A549 (cell line): ENCODE measurements at regions not wholly inside any gene's neighbourhood (a gene's known extent, or its start where the extent isn't known, plus 50 kb on each side); places are given as distances from the start of the nearest gene placed in this dataset.

Experiments
- ATAC-seq, 2 experiments: fragments of 200-7000 bp in 1 of 2; fragments of >200 bp in 1 of 2; cut with Nextera tagmentation in 1 of 2; cut with Tn5 transposase in 1 of 2; 3 replicates each; pipeline versions ENCODE4 v1.8.0 to v1.9.1; 2018 to 2020; ENCODE audit warnings: mild to moderate bottlenecking in 1 of 2, moderate library complexity in 1 of 2
- CTCF ChIA-PET: fragments of 300-600 bp; sonication (Branson Sonifier 250); formaldehyde crosslinking; extraction: SDS; loops from one replicate; lab custom pipeline; 2021; ENCODE audit warnings: antibody characterized with exemption, inconsistent platforms; lab: Yijun Ruan, JAX
- POLR2A ChIA-PET: fragments of 350-600 bp; formaldehyde crosslinking; extraction: SDS; loops from one replicate; lab custom pipeline; 2021; ENCODE audit warnings: antibody characterized with exemption, inconsistent platforms; lab: Yijun Ruan, JAX
- DNase-seq, 2 experiments: peaks; one replicate each; pipeline versions ENCODE4 v3.0.0 to v3.0.0-alpha.2; 2011 to 2016; ENCODE audit warnings: low read depth in 1 of 2, low spot score in 1 of 2
- FAIRE-seq: peaks from 2 replicates; lab custom pipeline; 2011; peaks lifted over from hg19 to GRCh38; lab: Jason Lieb, UNC
- H3K27ac ChIP-seq, 2 experiments: fragments of >200 bp; sonication (Bioruptor Twin); formaldehyde crosslinking; 3 replicates each; pipeline ENCODE4 v1.5.1; 2016 to 2017
- H3K4me1 ChIP-seq: fragments of >200 bp; sonication (Bioruptor Twin); formaldehyde crosslinking; 3 replicates; pipeline ENCODE4 v1.6.1; 2016
- H3K4me2 ChIP-seq: fragments of >200 bp; sonication (Bioruptor Twin); formaldehyde crosslinking; 3 replicates; pipeline ENCODE4 v1.6.1; 2016
- H3K4me3 ChIP-seq: fragments of >200 bp; sonication (Bioruptor Twin); formaldehyde crosslinking; 3 replicates; pipeline ENCODE4 v1.5.1; 2016
- H3K9me3 ChIP-seq: fragments of >200 bp; sonication (Bioruptor Twin); formaldehyde crosslinking; 3 replicates; pipeline ENCODE4 v1.6.1; 2016
- CBX8 ChIP-seq: fragments of 200-600 bp; sonication (generic); IDR thresholded peaks from 2 replicates; pipeline ENCODE4 v1.6.1; 2016
- CTCF ChIP-seq: fragments of >200 bp; sonication (Bioruptor Twin); formaldehyde crosslinking; IDR thresholded peaks from 3 replicates; pipeline ENCODE4 v1.5.1; 2016
- E2F6 ChIP-seq: IDR thresholded peaks from 2 replicates; pipeline ENCODE4 v1.6.1; 2012; ENCODE audit warnings: low read depth, borderline replicate concordance
- EHF ChIP-seq: fragments of 250-450 bp; sonication (Bioruptor Pico); IDR thresholded peaks from 2 replicates; pipeline ENCODE4 v1.5.0; 2020; ENCODE audit warnings: mild to moderate bottlenecking
- EHMT2 ChIP-seq: fragments of 200-600 bp; sonication (generic); IDR thresholded peaks from 2 replicates; pipeline ENCODE4 v1.6.1; 2016; ENCODE audit warnings: antibody characterized with exemption, low read depth, mild to moderate bottlenecking, moderate library complexity
- ELK1 ChIP-seq: fragments of 150-350 bp; IDR thresholded peaks from 2 replicates; pipeline ENCODE4 v1.6.1; 2014; ENCODE audit warnings: low read depth, mild to moderate bottlenecking, low read length
- EP300 ChIP-seq, 2 experiments: fragments of >200 bp; sonication (Bioruptor Twin); formaldehyde crosslinking; IDR thresholded peaks; 2 replicates in 1 of 2; 3 replicates in 1 of 2; pipeline ENCODE4 v1.6.1; 2016 to 2017
- ESRRA ChIP-seq: fragments of 150-350 bp; IDR thresholded peaks from 2 replicates; pipeline ENCODE4 v1.6.1; 2014; ENCODE audit warnings: mild to moderate bottlenecking, low read length, borderline replicate concordance
- FOSL2 ChIP-seq, 2 experiments: fragments of 450-650 bp in 1 of 2; fragments of >200 bp in 1 of 2; sonication (Bioruptor Twin) in 1 of 2; formaldehyde crosslinking; IDR thresholded peaks; 2 replicates each; pipeline versions ENCODE4 v1.5.0 to v1.6.1; 2016 to 2020; ENCODE audit warnings: mild to moderate bottlenecking in 1 of 2, moderate library complexity in 1 of 2
- FOXS1 ChIP-seq: fragments of 250-450 bp; sonication (Bioruptor Pico); IDR thresholded peaks from 2 replicates; pipeline ENCODE4 v1.5.0; 2020; ENCODE audit warnings: mild to moderate bottlenecking, moderate library complexity
- HOXB13 ChIP-seq: fragments of 250-450 bp; sonication (Bioruptor Pico); IDR thresholded peaks from 2 replicates; pipeline ENCODE4 v1.5.0; 2020; ENCODE audit warnings: low read depth, mild to moderate bottlenecking, moderate library complexity
- HOXB5 ChIP-seq: fragments of 250-450 bp; sonication (Bioruptor Pico); IDR thresholded peaks from 2 replicates; pipeline ENCODE4 v1.5.0; 2020; ENCODE audit warnings: mild to moderate bottlenecking, moderate library complexity
- JUN ChIP-seq, 2 experiments: fragments of >200 bp; sonication (Bioruptor Twin); formaldehyde crosslinking; IDR thresholded peaks; 2 replicates in 1 of 2; 3 replicates in 1 of 2; pipeline ENCODE4 v1.6.1; 2016 to 2017
- MAFK ChIP-seq: fragments of 450-650 bp; IDR thresholded peaks from 2 replicates; pipeline ENCODE4 v1.6.1; 2014; ENCODE audit not compliant: partially characterized antibody
- MYC ChIP-seq: IDR thresholded peaks from 2 replicates; pipeline ENCODE4 v1.6.1; 2012; ENCODE audit warnings: mild to moderate bottlenecking, inconsistent platforms, low read length, improper control_type of control experiment, borderline replicate concordance
- NR3C1 ChIP-seq: fragments of >200 bp; sonication (Bioruptor Twin); formaldehyde crosslinking; IDR thresholded peaks from 3 replicates; pipeline ENCODE4 v1.6.1; 2017
- PHF8 ChIP-seq: fragments of 200-600 bp; sonication (generic); IDR thresholded peaks from 2 replicates; pipeline ENCODE4 v1.6.1; 2016; ENCODE audit warnings: low read depth, mild to moderate bottlenecking, antibody characterized with exemption, moderate library complexity, borderline replicate concordance
- RAD21 ChIP-seq, 2 experiments: fragments of >200 bp in 1 of 2; sonication (Bioruptor Twin) in 1 of 2; formaldehyde crosslinking in 1 of 2; IDR thresholded peaks in 1 of 2; conservative IDR thresholded peaks in 1 of 2; 2 replicates in 1 of 2; 3 replicates in 1 of 2; pipeline ENCODE4 v1.6.1; 2012 to 2018; ENCODE audit warnings: inconsistent platforms in 1 of 2
- RARB ChIP-seq: fragments of 250-450 bp; sonication (Bioruptor Pico); IDR thresholded peaks from 2 replicates; pipeline ENCODE4 v1.8.0; 2021; ENCODE audit warnings: mild to moderate bottlenecking, moderate library complexity
- RCOR1 ChIP-seq: fragments of 150-350 bp; IDR thresholded peaks from 2 replicates; pipeline ENCODE4 v1.6.1; 2014; ENCODE audit warnings: antibody characterized with exemption, low read length, low read depth
- RNF2 ChIP-seq: fragments of 200-600 bp; sonication (generic); IDR thresholded peaks from 2 replicates; pipeline ENCODE4 v1.6.1; 2016; ENCODE audit warnings: low read depth, mild to moderate bottlenecking, antibody characterized with exemption, moderate library complexity, borderline replicate concordance
- ZFP36 ChIP-seq: fragments of 450-650 bp; IDR thresholded peaks from 2 replicates; pipeline ENCODE4 v1.6.1; 2014; ENCODE audit warnings: borderline replicate concordance; ENCODE audit not compliant: partially characterized antibody
- TF ChIP-seq, protein P1 (sequence below): IDR thresholded peaks from 2 replicates; pipeline ENCODE4 v1.6.1; 2012
- TF ChIP-seq, protein P2 (sequence below): fragments of >200 bp; sonication (Bioruptor Twin); formaldehyde crosslinking; IDR thresholded peaks from 2 replicates; pipeline ENCODE4 v1.6.1; 2016
- TF ChIP-seq, protein P3 (sequence below): fragments of 250-450 bp; sonication (Bioruptor Pico); IDR thresholded peaks from 2 replicates; pipeline ENCODE4 v1.5.0; 2021; ENCODE audit warnings: mild to moderate bottlenecking, moderate library complexity, borderline replicate concordance

- TF ChIP-seq, protein P1, sequence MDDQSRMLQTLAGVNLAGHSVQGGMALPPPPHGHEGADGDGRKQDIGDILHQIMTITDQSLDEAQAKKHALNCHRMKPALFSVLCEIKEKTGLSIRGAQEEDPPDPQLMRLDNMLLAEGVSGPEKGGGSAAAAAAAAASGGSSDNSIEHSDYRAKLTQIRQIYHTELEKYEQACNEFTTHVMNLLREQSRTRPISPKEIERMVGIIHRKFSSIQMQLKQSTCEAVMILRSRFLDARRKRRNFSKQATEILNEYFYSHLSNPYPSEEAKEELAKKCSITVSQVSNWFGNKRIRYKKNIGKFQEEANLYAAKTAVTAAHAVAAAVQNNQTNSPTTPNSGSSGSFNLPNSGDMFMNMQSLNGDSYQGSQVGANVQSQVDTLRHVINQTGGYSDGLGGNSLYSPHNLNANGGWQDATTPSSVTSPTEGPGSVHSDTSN, result no peak
- TF ChIP-seq ZFP36 (no peak), MAFK (no peak), MYC (no peak), EP300 (IDR thresholded peaks at IDR 0.05) (no peak), RCOR1 (no peak), EHMT2 (no peak), JUN (IDR thresholded peaks at IDR 0.05) (no peak), HOXB5 (no peak)
Measured at GRCh38 chr6:153594871-153595270, 444.2 kb upstream of the OPRM1 start (continued).

GRCh38 chr6:153591159-153591558 lies 447.9 kb upstream of the OPRM1 start:
- H3K9me3 ChIP-seq, result no peaks in the 10 kb centered on the region
- ATAC-seq (no peak), FAIRE-seq (no peak), DNase-seq (no peak)
- TF ChIP-seq MAFK (no peak), RAD21 (conservative IDR thresholded peaks at IDR 0.05 in 1 of 2, IDR thresholded peaks at IDR 0.05 in 1 of 2) (no peak), FOXS1 (no peak), NR3C1 (no peak), FOSL2 (IDR thresholded peaks at IDR 0.05) (no peak), FOSL2 (CRISPR knock-in tag; IDR thresholded peaks at IDR 0.05) (no peak), RNF2 (no peak), JUN (IDR thresholded peaks at IDR 0.05) (no peak), ESRRA (no peak), ELK1 (no peak), HOXB5 (no peak), CBX8 (no peak), RARB (CRISPR knock-in tag) (no peak), HOXB13 (CRISPR knock-in tag) (no peak), CTCF (no peak)
- TF ChIP-seq, protein P2, sequence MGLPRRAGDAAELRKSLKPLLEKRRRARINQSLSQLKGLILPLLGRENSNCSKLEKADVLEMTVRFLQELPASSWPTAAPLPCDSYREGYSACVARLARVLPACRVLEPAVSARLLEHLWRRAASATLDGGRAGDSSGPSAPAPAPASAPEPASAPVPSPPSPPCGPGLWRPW, result no peak
- CTCF ChIA-PET, result no interaction called here
- no peak overlapping the region for H3K4me2 ChIP-seq
- no peaks in the 10 kb centered on the region for H3K4me1 ChIP-seq
- H3K4me3 ChIP-seq, result no peak overlapping the region
- POLR2A ChIA-PET, result no interaction called here
- no peak overlapping the region for H3K27ac ChIP-seq

DNA sequence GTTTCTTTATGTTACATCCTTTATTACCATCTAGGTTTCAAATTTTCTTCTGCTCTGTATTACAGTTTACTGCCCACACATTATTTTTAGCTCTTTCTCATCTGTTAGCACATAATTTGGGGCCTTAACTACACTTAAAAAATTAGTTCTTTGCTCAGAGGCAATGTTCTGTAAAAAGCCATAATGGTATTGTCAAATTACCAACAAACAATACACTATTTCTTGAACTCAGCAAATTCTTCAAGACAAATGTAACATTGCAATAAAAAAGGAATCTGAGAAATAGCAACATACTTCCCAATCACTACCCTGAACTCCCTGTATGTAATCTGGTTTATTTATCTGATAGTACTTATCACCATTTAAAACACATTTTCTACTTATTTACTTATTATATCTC lies 448.6 kb upstream of the OPRM1 start:
- H3K27ac ChIP-seq, result no peak overlapping the region
- H3K4me2 ChIP-seq, result no peak overlapping the region
- no peaks in the 10 kb centered on the region for H3K4me1 ChIP-seq
- POLR2A ChIA-PET, result no interaction called here
- TF ChIP-seq MYC, result no peak
- TF ChIP-seq ESRRA, result no peak
- no peak for TF ChIP-seq ZFP36
- TF ChIP-seq E2F6, result no peak
- no peak for TF ChIP-seq EHF (CRISPR knock-in tag)
- TF ChIP-seq PHF8, result no peak
- no peak for TF ChIP-seq MAFK
- TF ChIP-seq, protein P3, sequence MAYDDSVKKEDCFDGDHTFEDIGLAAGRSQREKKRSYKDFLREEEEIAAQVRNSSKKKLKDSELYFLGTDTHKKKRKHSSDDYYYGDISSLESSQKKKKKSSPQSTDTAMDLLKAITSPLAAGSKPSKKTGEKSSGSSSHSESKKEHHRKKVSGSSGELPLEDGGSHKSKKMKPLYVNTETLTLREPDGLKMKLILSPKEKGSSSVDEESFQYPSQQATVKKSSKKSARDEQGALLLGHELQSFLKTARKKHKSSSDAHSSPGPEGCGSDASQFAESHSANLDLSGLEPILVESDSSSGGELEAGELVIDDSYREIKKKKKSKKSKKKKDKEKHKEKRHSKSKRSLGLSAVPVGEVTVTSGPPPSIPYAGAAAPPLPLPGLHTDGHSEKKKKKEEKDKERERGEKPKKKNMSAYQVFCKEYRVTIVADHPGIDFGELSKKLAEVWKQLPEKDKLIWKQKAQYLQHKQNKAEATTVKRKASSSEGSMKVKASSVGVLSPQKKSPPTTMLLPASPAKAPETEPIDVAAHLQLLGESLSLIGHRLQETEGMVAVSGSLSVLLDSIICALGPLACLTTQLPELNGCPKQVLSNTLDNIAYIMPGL (CRISPR knock-in tag), result no peak
- DNase-seq (no peak), ATAC-seq (no peak), FAIRE-seq (no peak)
- no peak overlapping the region for H3K4me3 ChIP-seq
- no peaks in the 10 kb centered on the region for H3K9me3 ChIP-seq
- CTCF ChIA-PET, result no interaction called here
